HG03575 (cell line): ENCODE measurements at regions not wholly inside any gene's neighbourhood (a gene's known extent, or its start where the extent isn't known, plus 50 kb on each side); places are given as distances from the start of the nearest gene placed in this dataset.

ENCODE experiments used
- ATAC-seq: cut with Tn5 transposase; IDR thresholded peaks from one replicate; pipeline ENCODE4 v1.9.1; 2021; ENCODE audit not compliant: unreplicated experiment, insufficient number of reproducible peaks, low FRiP score; ENCODE audit errors: extremely low read depth

DNA sequence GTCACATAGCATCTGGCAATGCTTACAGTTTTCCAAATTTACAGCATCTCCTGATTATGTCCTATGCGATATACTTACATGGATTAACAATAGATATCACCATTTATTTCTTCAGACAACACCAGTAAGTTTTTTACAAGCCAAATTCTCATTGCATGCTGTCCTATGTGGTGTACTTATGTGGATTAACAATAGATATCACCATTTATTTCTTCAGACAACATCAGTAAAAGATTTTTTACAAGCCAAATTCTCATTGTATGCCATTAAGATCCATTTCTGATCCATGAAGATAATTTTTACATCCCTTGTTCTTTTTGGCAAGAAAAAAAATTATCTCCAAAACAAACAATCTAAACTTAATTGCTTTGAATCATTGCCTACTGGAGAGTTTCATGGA, 340.9 kb downstream of the KCNN2 start:
- no peak for ATAC-seq

DNA sequence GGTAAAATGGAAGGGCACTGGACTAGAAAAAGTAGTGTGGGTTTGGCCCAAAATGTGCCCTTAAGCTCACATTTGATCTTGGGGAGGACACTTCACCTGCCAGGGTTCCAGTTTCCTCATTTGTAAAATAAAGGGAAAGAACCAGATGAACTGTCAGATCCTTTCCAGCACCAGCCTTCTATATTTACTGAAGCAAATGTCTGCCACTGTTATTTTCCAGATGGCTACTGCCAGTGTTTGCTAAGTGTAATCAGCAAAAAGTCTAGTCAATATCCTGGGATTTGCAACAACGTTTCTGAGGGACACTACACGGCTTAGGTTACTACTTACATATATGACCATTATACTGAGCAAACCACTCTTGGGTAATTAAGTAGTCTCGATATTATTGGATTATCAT, 340.3 kb downstream of the KCNN2 start:
- ATAC-seq = no peak

GRCh38 chr5:114700823-114701222, 339.0 kb downstream of the KCNN2 start:
- no peak for ATAC-seq

DNA sequence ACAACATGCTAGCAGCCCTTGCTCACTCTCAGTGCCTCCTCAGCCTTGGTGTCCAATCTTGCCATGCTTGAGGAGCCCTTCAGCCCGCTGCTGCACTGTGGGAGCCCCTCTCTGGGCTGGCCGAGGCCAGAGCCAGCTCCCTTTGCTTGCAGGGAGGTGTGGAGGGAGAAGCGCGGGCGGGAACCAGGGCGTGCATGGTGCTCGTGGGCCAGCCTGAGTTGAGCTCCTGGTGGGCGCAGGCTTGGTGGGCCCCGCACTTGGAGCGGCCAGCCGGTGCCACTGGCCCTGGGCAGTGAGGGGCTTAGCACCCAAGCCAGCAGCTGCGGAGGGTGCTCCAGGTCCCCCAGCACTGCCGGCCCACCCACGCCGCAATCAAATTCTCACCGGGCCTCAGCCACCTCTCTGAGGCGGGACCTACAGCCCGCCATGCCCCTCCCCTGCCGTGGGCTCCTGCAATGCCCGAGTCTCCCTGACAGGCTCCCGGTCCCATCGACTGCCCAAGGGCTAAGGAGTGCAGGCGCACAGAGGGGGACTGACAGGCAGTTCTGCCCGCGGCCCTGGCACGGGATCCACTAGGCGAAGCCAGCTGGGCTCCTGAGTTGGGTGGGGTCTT, 333.5 kb downstream of the KCNN2 start:
- no peak for ATAC-seq

GRCh38 chr5:114686356-114686755, 324.5 kb downstream of the KCNN2 start:
- ATAC-seq = no peak

GRCh38 chr5:114678778-114679177, 316.9 kb downstream of the KCNN2 start:
- no peak for ATAC-seq

- ATAC-seq = no peak
Measured at GRCh38 chr5:114665551-114665950, 303.7 kb downstream of the KCNN2 start.

DNA sequence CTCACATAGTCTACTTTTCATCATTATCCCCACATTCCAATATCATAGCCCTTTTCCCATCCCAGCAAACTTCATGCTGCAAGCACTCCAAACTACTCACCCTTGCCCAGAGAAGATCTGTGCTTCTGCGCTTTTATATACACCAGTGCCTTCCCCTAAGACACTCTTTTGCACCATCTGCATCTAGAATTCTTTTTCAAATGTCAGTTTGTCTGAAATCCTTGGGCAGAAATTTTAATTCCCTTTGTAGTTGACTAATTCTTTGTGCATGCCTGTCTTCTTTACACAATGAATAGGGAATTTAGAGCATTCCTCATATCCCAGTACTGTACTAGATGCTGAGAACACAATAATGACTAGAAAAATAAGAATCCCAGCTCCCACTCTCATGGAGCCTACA, 298.9 kb downstream of the KCNN2 start:
- ATAC-seq = no peak

DNA sequence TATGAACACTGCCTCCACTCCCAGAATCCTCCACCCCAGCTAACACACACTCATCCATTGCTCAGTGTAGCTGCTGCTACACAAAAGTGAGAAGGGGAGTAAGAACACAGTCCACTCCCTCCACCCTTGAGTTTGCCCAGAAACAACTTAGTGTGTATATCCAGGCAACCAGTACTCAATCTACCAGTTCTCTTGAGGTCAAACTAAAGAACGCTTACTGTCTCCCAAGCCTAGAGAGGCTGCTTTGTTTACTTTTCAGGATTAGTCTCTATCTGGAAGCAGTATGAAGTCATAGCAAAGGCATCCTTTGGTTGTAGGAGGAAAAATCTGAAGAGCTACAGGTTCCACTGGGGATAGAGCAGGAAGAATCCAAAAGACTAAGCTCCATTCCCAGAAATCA, 296.3 kb downstream of the KCNN2 start:
- ATAC-seq = no peak

GRCh38 chr5:114657342-114658130, 295.7 kb downstream of the KCNN2 start:
- no peak for ATAC-seq

- ATAC-seq = no peak
Measured at GRCh38 chr5:114649878-114650277, 288.0 kb downstream of the KCNN2 start.

GRCh38 chr5:114648940-114649339, 287.1 kb downstream of the KCNN2 start:
- no peak for ATAC-seq

GRCh38 chr5:114644576-114644975, 282.7 kb downstream of the KCNN2 start:
- ATAC-seq = no peak

GRCh38 chr5:114636271-114636670, 274.4 kb downstream of the KCNN2 start:
- ATAC-seq = no peak

DNA sequence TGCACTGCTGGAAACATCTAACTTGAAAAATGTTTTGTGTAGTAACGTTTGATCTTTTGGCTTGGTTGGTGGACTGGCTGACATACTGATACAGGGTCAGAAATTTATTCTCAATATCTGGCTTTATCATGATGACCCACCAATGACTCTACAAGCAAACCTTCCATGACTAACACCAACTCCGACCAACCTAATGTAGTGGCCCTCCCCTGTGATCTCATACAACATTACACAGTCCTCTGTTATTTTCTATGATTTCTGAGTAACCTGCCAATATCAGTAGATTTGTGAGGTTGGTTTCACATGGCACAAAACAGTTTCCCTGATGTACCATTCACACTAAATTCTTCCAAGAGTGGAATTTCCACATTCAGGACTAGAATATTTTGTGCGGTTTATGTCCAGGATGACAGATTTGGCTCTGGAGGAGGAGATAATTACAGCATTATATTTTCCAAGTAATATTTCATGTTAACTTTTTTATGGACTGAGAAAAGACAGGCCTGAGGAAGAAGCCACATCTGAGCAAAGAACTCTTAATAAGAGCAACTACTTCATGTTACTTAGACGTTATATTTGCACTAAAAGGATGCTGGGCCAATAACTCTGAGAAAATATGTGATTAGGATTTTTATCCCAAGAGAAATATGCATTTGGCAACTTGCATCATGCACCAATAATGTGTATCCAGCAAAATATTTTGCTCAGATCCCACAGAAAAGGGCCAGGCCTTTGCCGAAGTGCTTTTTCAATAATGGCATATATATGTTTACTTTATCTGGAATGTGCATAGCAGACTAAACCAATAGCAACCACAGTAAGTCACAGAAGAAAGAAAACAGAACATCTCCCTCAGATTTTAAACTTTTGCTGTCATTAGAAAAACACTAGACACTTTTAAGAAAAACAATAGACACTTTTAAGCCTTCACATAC, 273.4 kb downstream of the KCNN2 start:
- ATAC-seq = no peak

DNA sequence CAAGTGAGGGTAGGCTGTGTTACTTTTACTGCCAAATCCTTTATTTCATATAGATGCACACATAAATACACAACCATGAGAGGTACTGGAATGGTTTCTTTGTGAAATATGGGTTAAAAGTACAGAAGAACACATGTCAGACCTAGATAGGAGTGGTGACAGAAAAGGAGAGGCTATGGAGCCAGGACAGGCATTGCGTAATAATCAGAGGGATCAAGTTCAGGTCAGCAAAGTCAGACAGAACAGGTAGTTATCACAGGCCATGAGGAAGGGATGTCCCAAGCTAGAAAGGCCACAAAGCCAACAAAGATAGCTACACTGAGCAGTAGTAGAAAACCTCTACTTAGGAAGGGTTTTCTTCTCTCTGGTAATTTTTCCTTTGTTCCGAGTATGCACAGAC, 272.6 kb downstream of the KCNN2 start:
- no peak for ATAC-seq

DNA sequence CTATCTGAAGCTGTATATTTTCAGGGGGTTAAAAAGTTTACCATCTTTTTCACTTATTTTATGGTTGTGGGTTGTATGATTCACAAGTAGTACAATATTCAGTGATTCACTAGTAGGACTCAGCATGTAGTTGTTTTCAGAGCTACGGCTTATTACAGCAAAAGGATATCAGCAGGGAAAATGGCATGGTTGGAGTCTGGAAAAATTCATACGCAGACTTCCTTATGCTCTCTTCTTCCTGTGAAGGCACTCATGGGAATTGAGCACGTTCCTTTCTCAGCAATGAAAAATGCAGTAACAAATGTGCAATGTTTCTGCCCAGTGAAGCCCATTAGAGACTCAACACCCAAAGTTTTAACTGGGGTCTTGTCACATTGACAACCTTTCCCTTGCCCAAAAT, 250.5 kb downstream of the KCNN2 start:
- no peak for ATAC-seq

DNA sequence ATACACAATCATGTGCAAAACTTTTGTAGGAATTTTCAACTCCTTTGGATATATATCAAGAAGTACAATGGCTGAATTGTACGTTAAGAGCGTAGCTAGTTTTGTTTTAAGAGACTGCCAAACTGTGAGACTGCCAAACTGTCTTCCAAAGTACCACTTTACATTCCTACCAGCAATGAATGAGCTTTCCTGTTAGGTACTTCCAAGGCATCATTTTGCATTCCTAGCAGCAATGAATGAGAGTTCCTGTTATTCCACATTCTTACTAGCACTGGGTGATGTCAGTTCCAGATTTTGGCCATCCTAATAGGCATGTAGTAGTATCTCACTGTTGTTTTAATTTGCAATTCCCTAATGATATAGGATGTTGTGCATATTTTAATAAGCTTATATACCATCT, 219.3 kb downstream of the KCNN2 start:
- no peak for ATAC-seq

- no peak for ATAC-seq
Measured at GRCh38 chr5:114565871-114566270, 204.0 kb downstream of the KCNN2 start.

- no peak for ATAC-seq
Measured at GRCh38 chr5:114565139-114565538, 203.3 kb downstream of the KCNN2 start.
